Mesothelial cell of epicardium (in vitro differentiated cells): ENCODE measurements at regions not wholly inside any gene's neighbourhood (a gene's known extent, or its start where the extent isn't known, plus 50 kb on each side); places are given as distances from the start of the nearest gene placed in this dataset.

ENCODE experiments used
- DNase-seq, 2 experiments: peaks; one replicate each; pipeline ENCODE4 v3.0.0; 2021; ENCODE audit warnings: low spot score in 2 of 2; ENCODE audit not compliant: unreplicated experiment in 2 of 2
- H3K27ac Mint-ChIP-seq: 2 replicates; pipeline ENCODE4 v1.8.0; 2021; ENCODE audit warnings: mixed read lengths
- H3K27me3 Mint-ChIP-seq: 2 replicates; pipeline ENCODE4 v1.8.0; 2021; ENCODE audit warnings: low read depth, mixed read lengths
- H3K36me3 Mint-ChIP-seq: 2 replicates; pipeline ENCODE4 v1.8.0; 2021; ENCODE audit warnings: mixed read lengths
- H3K4me1 Mint-ChIP-seq: 2 replicates; pipeline ENCODE4 v1.8.0; 2021; ENCODE audit warnings: mixed read lengths
- H3K4me3 Mint-ChIP-seq: 2 replicates; pipeline ENCODE4 v1.8.0; 2021; ENCODE audit warnings: mild to moderate bottlenecking, moderate library complexity, mixed read lengths
- H3K9me3 Mint-ChIP-seq: 2 replicates; pipeline ENCODE4 v1.8.0; 2021; ENCODE audit warnings: mixed read lengths
- TF ChIP-seq, protein P1 (sequence below): fragments of 200-600 bp; sonication (generic); IDR thresholded peaks from one replicate; pipeline ENCODE4 v1.5.0; 2021; ENCODE audit warnings: antibody characterized with exemption; ENCODE audit not compliant: unreplicated experiment

DNA sequence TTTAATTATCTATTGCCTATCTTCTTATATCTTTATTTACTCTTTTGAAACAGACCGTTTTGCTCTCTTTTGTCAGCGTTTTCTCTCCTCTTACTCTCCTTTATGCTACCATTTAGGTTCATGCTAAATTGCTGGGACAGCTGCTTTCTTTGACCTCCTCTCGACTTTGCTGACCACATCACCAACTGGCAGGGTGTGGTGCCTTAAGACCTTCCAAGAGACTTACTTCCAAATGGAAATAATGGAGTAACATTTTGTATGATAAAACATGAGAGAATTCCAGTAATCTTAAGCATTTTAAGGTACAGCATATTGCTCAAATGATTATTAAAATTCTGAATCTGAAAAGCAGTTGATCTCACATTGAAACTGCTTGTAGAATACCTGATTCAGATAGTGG lies 71.5 kb upstream of the MEF2C start:
- Mint-ChIP-seq H3K4me1 (peaks cover 33% of the 10 kb centered on the region), H3K36me3 (no peaks in the 10 kb centered on the region), H3K4me3 (no peak overlapping the region), H3K27ac (no peak overlapping the region), H3K9me3 (no peaks in the 10 kb centered on the region), H3K27me3 (peaks cover 1% of the 10 kb centered on the region)
- DNase-seq: no peak
- TF ChIP-seq, protein P1, sequence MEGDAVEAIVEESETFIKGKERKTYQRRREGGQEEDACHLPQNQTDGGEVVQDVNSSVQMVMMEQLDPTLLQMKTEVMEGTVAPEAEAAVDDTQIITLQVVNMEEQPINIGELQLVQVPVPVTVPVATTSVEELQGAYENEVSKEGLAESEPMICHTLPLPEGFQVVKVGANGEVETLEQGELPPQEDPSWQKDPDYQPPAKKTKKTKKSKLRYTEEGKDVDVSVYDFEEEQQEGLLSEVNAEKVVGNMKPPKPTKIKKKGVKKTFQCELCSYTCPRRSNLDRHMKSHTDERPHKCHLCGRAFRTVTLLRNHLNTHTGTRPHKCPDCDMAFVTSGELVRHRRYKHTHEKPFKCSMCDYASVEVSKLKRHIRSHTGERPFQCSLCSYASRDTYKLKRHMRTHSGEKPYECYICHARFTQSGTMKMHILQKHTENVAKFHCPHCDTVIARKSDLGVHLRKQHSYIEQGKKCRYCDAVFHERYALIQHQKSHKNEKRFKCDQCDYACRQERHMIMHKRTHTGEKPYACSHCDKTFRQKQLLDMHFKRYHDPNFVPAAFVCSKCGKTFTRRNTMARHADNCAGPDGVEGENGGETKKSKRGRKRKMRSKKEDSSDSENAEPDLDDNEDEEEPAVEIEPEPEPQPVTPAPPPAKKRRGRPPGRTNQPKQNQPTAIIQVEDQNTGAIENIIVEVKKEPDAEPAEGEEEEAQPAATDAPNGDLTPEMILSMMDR: no peak

DNA sequence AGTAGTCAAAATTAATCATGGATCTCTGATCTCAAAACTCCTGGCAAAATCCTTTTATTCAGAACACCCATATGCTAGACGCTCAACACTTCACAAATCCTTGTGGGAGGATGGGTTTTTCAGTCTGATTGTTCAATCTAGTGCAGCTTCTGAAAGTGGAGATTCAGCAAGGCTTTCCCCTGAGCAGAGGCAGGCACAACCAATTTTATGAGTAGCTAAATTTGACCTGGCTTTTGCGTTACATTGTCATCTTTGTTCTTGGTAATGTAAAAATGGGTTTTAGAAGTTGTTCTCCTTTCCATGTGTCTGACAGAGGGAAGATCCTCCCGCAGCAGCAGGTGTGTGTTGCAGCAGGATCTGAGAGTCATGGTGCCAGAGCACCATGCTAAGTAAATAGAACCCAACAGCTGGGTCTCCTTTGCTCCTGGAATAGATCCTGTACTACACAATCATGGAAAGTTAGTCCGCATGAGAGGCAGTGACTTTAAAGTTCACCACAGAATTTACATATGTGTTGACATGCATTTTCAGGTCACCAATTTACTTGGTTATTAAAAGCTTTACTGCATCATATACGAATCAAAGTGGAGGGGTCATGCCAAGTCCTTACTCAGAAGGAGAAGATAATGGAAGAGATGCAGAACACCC lies 70.1 kb upstream of the MEF2C start:
- peaks cover 9% of the 10 kb centered on the region for H3K27me3 Mint-ChIP-seq
- no peaks in the 10 kb centered on the region for H3K36me3 Mint-ChIP-seq
- H3K4me1 Mint-ChIP-seq: peaks cover 33% of the 10 kb centered on the region

DNA sequence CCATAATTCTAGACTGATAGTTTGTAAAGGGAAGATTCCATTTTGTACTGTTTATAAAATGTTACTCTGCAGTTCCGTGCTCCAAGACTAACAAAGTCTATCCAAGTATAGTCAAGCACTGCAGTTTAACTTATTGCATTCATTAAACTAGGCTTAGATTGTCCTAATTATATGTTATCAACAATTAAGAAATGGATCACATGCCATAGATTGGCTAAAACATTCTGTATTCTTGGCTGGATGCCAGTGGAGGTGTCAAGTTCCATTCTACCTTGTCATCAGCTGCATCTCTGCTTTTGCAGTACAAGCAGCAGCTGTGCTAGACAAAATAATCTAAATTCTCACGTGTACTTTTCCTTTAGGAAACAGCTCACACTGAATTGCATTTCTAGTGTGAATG lies 69.4 kb upstream of the MEF2C start:
- DNase-seq: no peak

More for the DNA sequence above, 70.1 kb upstream of the MEF2C start:
- H3K9me3 Mint-ChIP-seq: no peaks in the 10 kb centered on the region
- TF ChIP-seq, protein P1: no peak
- DNase-seq: no peak
- no peak overlapping the region for H3K27ac Mint-ChIP-seq
- no peak overlapping the region for H3K4me3 Mint-ChIP-seq

DNA sequence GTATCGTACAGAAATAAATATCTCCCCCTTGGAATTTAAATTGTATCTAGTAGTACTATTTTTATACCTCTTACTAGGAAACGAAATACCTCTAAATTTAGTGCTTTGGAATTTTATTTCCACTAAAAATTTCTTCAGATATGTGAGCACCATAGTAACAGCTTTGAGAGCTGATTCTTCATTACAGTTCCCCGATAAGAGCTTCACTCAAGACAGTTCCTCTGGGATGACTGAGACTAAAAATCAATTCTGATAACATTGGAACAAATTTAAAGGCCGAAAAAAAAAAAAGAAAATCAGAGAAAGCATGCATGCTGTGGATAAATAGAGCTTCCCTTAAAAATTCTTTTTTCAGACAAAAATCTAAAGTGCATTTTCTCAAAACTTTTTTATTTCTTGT lies 68.5 kb upstream of the MEF2C start:
- DNase-seq: no peak
- H3K27ac Mint-ChIP-seq: no peak overlapping the region

More for the DNA sequence above, 69.4 kb upstream of the MEF2C start:
- Mint-ChIP-seq H3K36me3 (no peaks in the 10 kb centered on the region), H3K4me1 (peaks cover 33% of the 10 kb centered on the region), H3K27me3 (peaks cover 16% of the 10 kb centered on the region), H3K27ac (no peak overlapping the region), H3K4me3 (no peak overlapping the region), H3K9me3 (no peaks in the 10 kb centered on the region)
- TF ChIP-seq, protein P1: no peak

DNA sequence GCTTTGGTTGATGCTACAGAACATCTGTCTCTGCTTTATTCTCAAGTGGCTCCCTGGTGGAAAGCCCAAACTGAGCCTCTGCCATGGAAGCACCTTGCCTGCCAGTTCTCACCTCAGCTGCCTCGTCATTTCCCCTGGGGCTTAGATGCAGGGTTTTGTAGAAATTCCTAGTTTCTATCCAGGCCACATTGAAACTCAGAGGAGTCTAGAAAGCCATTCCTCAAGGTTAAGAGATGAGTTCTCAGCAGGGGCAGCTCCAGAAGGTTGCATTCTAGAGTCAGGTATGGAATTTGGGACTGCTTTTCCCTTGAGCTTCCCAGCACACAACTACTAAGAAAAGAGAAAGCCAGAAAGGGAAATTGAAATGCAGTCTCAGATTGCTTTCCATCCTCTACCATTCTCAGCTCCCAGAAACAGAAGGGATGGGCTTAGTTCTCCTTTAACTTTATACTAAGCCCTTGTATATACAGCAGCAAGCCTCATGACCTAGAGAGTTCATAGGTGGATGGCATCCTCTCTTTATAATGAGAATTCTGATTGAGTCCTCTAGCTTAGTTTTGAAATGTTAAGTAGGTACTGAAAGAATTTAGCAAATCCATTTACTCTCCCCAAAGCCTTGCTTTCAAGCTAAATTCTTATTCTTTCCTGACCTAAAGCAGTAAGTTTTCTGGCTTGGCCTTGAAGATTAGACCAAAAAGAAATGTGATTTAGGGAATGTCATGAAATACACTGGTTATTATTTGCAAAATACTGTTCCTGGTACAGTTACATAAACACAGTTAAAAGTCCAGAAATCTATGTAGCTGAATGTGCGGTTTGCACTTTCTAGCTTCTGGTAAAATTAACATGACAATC lies 66.0 kb upstream of the MEF2C start:
- no peaks in the 10 kb centered on the region for H3K9me3 Mint-ChIP-seq
- no peak overlapping the region for H3K4me3 Mint-ChIP-seq

More for the DNA sequence above, 68.5 kb upstream of the MEF2C start:
- no peaks in the 10 kb centered on the region for H3K36me3 Mint-ChIP-seq
- H3K4me3 Mint-ChIP-seq: no peak overlapping the region
- peaks cover 16% of the 10 kb centered on the region for H3K27me3 Mint-ChIP-seq
- TF ChIP-seq, protein P1: no peak
- peaks cover 24% of the 10 kb centered on the region for H3K4me1 Mint-ChIP-seq
- H3K9me3 Mint-ChIP-seq: no peaks in the 10 kb centered on the region

More for the DNA sequence above, 66.0 kb upstream of the MEF2C start:
- DNase-seq: no peak
- no peaks in the 10 kb centered on the region for H3K36me3 Mint-ChIP-seq
- peaks cover 25% of the 10 kb centered on the region for H3K27me3 Mint-ChIP-seq
- H3K27ac Mint-ChIP-seq: no peak overlapping the region
- TF ChIP-seq, protein P1: no peak
- H3K4me1 Mint-ChIP-seq: peaks cover 12% of the 10 kb centered on the region
